GM18517 (cell line): ENCODE measurements at regions not wholly inside any gene's neighbourhood (a gene's known extent, or its start where the extent isn't known, plus 50 kb on each side); places are given as distances from the start of the nearest gene placed in this dataset.
"Not testable (repeated sequence)": the region's sequence is repeated elsewhere in the genome, so short reads cannot be mapped to it uniquely, and the experiment has no call there.

ENCODE experiments used
- ATAC-seq: cut with Tn5 transposase; IDR thresholded peaks from one replicate; pipeline ENCODE4 v1.9.1; 2021; ENCODE audit warnings: mild to moderate bottlenecking, moderate library complexity; ENCODE audit not compliant: unreplicated experiment

- no peak for ATAC-seq
Measured at GRCh38 chr6:6748001-6748400, 159.5 kb downstream of the LY86 start.

- no peak for ATAC-seq
Measured at GRCh38 chr6:6749702-6750491, 161.4 kb downstream of the LY86 start.

- no peak for ATAC-seq
Measured at GRCh38 chr6:6750594-6751265, 162.2 kb downstream of the LY86 start.

GRCh38 chr6:6751266-6751596 lies 162.7 kb downstream of the LY86 start:
- no peak for ATAC-seq

- no peak for ATAC-seq
Measured at GRCh38 chr6:6751619-6752023, 163.1 kb downstream of the LY86 start.

- ATAC-seq, result no peak
Measured at GRCh38 chr6:6752129-6752528, 163.6 kb downstream of the LY86 start.

GRCh38 chr6:6753301-6753700 lies 164.8 kb downstream of the LY86 start:
- ATAC-seq, result no peak

- ATAC-seq, result no peak
Measured at GRCh38 chr6:6756526-6756925, 168.0 kb downstream of the LY86 start.

GRCh38 chr6:6758546-6758914 lies 170.0 kb downstream of the LY86 start:
- ATAC-seq, result no peak

GRCh38 chr6:6758915-6759654 lies 170.6 kb downstream of the LY86 start:
- ATAC-seq, result peak; percentile 70

- ATAC-seq, result no peak
Measured at GRCh38 chr6:6760002-6760401, 171.5 kb downstream of the LY86 start.

- ATAC-seq, result not testable (repeated sequence)
Measured at GRCh38 chr6:6762566-6762965, 174.0 kb downstream of the LY86 start.

GRCh38 chr6:6764764-6765434 lies 176.4 kb downstream of the LY86 start:
- ATAC-seq, result no peak

GRCh38 chr6:6766230-6766905 lies 177.8 kb downstream of the LY86 start:
- ATAC-seq, result no peak

GRCh38 chr6:6769466-6769865 lies 180.9 kb downstream of the LY86 start:
- no peak for ATAC-seq

- no peak for ATAC-seq
Measured at GRCh38 chr6:6771224-6771945, 182.9 kb downstream of the LY86 start.

GRCh38 chr6:6771964-6772363 lies 183.4 kb downstream of the LY86 start:
- ATAC-seq, result no peak

GRCh38 chr6:6772751-6773150 lies 184.2 kb downstream of the LY86 start:
- no peak for ATAC-seq

GRCh38 chr6:6775074-6775473 lies 186.6 kb downstream of the LY86 start:
- no peak for ATAC-seq

- ATAC-seq, result no peak
Measured at GRCh38 chr6:6780231-6780630, 191.7 kb downstream of the LY86 start.
